Neural cell (in vitro differentiated cells): ENCODE measurements at regions not wholly inside any gene's neighbourhood (a gene's known extent, or its start where the extent isn't known, plus 50 kb on each side); places are given as distances from the start of the nearest gene placed in this dataset.

Experiments used
- H2AFZ ChIP-seq: fragments of 200-600, 300-800 bp; sonication (generic), shearing (Covaris generic); 2 replicates; pipeline ENCODE4 v1.6.0; 2014; ENCODE audit warnings: low read depth, mild to moderate bottlenecking, antibody characterized with exemption, low read length, moderate library complexity
- H3F3A ChIP-seq: fragments of 200-600 bp; shearing (Covaris generic); 2 replicates; pipeline ENCODE4 v1.6.1; 2016; ENCODE audit warnings: mild to moderate bottlenecking, moderate library complexity, mixed read lengths, antibody characterized with exemption, low read length; ENCODE audit not compliant: insufficient read depth, poor library complexity, severe bottlenecking
- H3K27ac ChIP-seq: fragments of 200-600, 300-800 bp; sonication (generic), shearing (Covaris generic); 2 replicates; pipeline ENCODE4 v1.5.1; 2014; ENCODE audit warnings: mild to moderate bottlenecking, low read length, moderate library complexity
- H3K27me3 ChIP-seq: fragments of 300-800, 200-600 bp; sonication (generic), shearing (Covaris generic); 2 replicates; pipeline ENCODE4 v1.6.0; 2014; ENCODE audit warnings: mild to moderate bottlenecking, low read depth, low read length, moderate library complexity; ENCODE audit not compliant: insufficient read depth
- H3K36me3 ChIP-seq: fragments of 300-800, 200-600 bp; sonication (generic), shearing (Covaris generic); 2 replicates; pipeline ENCODE4 v1.5.1; 2014; ENCODE audit warnings: mild to moderate bottlenecking, antibody characterized with exemption, low read length, moderate library complexity; ENCODE audit not compliant: insufficient read depth
- H3K4me2 ChIP-seq: fragments of 300-800, 200-600 bp; sonication (generic), shearing (Covaris generic); 2 replicates; pipeline ENCODE4 v1.6.0; 2014; ENCODE audit warnings: mild to moderate bottlenecking, low read length
- H3K4me3 ChIP-seq: fragments of 300-800, 200-600 bp; sonication (generic), shearing (Covaris generic); 2 replicates; pipeline ENCODE4 v1.5.1; 2014; ENCODE audit warnings: mild to moderate bottlenecking, low read length, moderate library complexity
- H3K79me2 ChIP-seq: fragments of 200-600 bp; shearing (Covaris generic); replicated peaks from 2 replicates; pipeline ENCODE4 v1.6.0; 2014; ENCODE audit warnings: mild to moderate bottlenecking, low read length, moderate library complexity; ENCODE audit not compliant: insufficient read depth
- H3K9ac ChIP-seq: fragments of 300-800, 200-600 bp; sonication (generic), shearing (Covaris generic); 2 replicates; pipeline ENCODE4 v1.6.1; 2016; ENCODE audit warnings: mild to moderate bottlenecking, low read length, mixed read lengths
- H3K9me2 ChIP-seq: fragments of 200-600 bp; shearing (Covaris generic); 2 replicates; pipeline ENCODE4 v1.6.1; 2016; ENCODE audit warnings: mild to moderate bottlenecking, low read length, mixed read lengths; ENCODE audit not compliant: insufficient read depth
- H3K9me3 ChIP-seq: fragments of 200-600, 300-800 bp; sonication (generic), shearing (Covaris generic); 2 replicates; pipeline ENCODE4 v1.6.1; 2016; ENCODE audit warnings: mild to moderate bottlenecking, mixed run types, low read length, moderate library complexity, mixed read lengths
- H4K20me1 ChIP-seq: fragments of 200-600 bp; shearing (Covaris generic); 2 replicates; pipeline ENCODE4 v1.6.1; 2016; ENCODE audit warnings: mild to moderate bottlenecking, mixed run types; ENCODE audit not compliant: insufficient read depth
- CTCF ChIP-seq: fragments of 450-650 bp; IDR thresholded peaks from 2 replicates; pipeline ENCODE4 v1.5.1; 2014; ENCODE audit warnings: antibody characterized with exemption, mild to moderate bottlenecking, moderate library complexity; ENCODE audit not compliant: poor library complexity, severe bottlenecking
- EP300 ChIP-seq: fragments of 450-650 bp; conservative IDR thresholded peaks from 2 replicates; pipeline ENCODE4 v1.6.1; 2014; ENCODE audit warnings: antibody characterized with exemption, mild to moderate bottlenecking, moderate library complexity; ENCODE audit not compliant: poor library complexity, severe bottlenecking
- EZH2 ChIP-seq: fragments of 200-600, 300-800 bp; shearing (Covaris generic), sonication (generic); IDR thresholded peaks from 2 replicates; pipeline ENCODE4 v1.6.1; 2014; ENCODE audit warnings: antibody characterized with exemption, low read length, borderline replicate concordance, mild to moderate bottlenecking; ENCODE audit not compliant: insufficient read depth, poor library complexity, severe bottlenecking
- MXI1 ChIP-seq: fragments of 450-650 bp; conservative IDR thresholded peaks from 2 replicates; pipeline ENCODE4 v1.6.1; 2014; ENCODE audit warnings: antibody characterized with exemption, mild to moderate bottlenecking; ENCODE audit not compliant: poor library complexity, severe bottlenecking
- POLR2AphosphoS5 ChIP-seq: IDR thresholded peaks from 2 replicates; pipeline ENCODE4 v1.6.1; 2012
- RAD21 ChIP-seq: fragments of 450-650 bp; conservative IDR thresholded peaks from 2 replicates; pipeline ENCODE4 v1.6.1; 2014; ENCODE audit warnings: antibody characterized with exemption, mild to moderate bottlenecking, moderate library complexity
- REST ChIP-seq: IDR thresholded peaks from 2 replicates; pipeline ENCODE4 v1.6.1; 2012; ENCODE audit warnings: borderline replicate concordance
- SMC3 ChIP-seq: fragments of 450-650 bp; conservative IDR thresholded peaks from 2 replicates; pipeline ENCODE4 v1.6.1; 2014; ENCODE audit warnings: antibody characterized with exemption, mild to moderate bottlenecking, moderate library complexity; ENCODE audit not compliant: poor library complexity
- TAF1 ChIP-seq: IDR thresholded peaks from 2 replicates; pipeline ENCODE4 v1.6.1; 2012; ENCODE audit warnings: low read depth

DNA sequence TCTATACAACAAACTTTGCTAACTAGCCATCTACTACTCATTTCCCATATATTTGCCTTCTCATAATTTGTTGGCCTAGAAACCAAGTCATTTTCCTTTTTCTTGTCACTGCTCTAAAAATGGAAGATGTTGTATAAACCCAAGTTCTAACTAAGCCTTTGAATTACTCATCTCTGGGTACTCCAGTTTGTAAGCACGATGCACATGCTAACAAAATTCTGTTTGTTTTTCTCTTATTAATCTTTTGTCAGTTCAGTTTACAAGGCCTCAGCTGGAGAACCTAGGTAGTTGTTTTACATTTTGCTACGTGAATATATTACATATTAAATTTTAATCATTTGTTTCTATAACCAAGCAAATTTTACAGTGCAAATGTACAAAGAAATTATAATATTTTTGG, 663.2 kb upstream of the RGS18 start:
- Histone ChIP-seq H3K79me2 (no peaks in the 10 kb centered on the region), H3K9me2 (no peaks in the 10 kb centered on the region), H3K36me3 (no peaks in the 10 kb centered on the region), H3F3A (no peaks in the 10 kb centered on the region), H3K4me2 (no peak overlapping the region), H3K9ac (no peak overlapping the region), H3K4me3 (no peak overlapping the region), H3K27me3 (no peaks in the 10 kb centered on the region), H4K20me1 (no peaks in the 10 kb centered on the region), H3K27ac (no peak overlapping the region), H2AFZ (no peak overlapping the region), H3K9me3 (no peaks in the 10 kb centered on the region)
- TF ChIP-seq REST (no peak), CTCF (no peak), MXI1 (no peak), EP300 (no peak), RAD21 (no peak), EZH2 (no peak), POLR2AphosphoS5 (no peak), TAF1 (no peak), SMC3 (no peak)

DNA sequence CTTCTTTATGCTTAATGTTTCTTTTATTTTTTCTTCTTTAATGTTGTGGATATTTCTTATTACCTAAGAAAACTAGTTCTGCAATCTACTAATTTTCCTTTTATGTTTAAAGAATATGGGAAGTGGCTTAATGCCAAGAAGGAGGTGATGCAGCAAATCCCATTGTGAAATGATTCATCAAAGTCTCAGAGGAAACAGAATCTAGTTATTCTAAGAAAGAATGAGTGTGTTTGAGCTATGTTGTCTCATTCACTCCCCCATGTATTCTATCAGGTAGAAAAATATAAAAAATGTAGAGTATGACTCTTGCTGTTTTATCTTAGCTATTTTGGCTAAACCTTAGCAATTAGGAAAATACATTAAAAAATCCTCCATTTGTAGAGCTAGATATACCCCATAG, 659.9 kb upstream of the RGS18 start:
- H3K9me3 ChIP-seq: no peaks in the 10 kb centered on the region
- H2AFZ ChIP-seq: no peak overlapping the region
- no peak overlapping the region for H3K4me2 ChIP-seq
- no peaks in the 10 kb centered on the region for H3K36me3 ChIP-seq
- no peaks in the 10 kb centered on the region for H3K9me2 ChIP-seq
- no peaks in the 10 kb centered on the region for H3K27me3 ChIP-seq
- no peak overlapping the region for H3K9ac ChIP-seq
- H3K27ac ChIP-seq: no peak overlapping the region
- H4K20me1 ChIP-seq: no peaks in the 10 kb centered on the region
- no peak for TF ChIP-seq REST
- no peak for TF ChIP-seq MXI1
- TF ChIP-seq SMC3: no peak
- no peak for TF ChIP-seq EP300
- TF ChIP-seq POLR2AphosphoS5: no peak
- TF ChIP-seq CTCF: no peak
- no peak for TF ChIP-seq EZH2
- TF ChIP-seq TAF1: no peak
- TF ChIP-seq RAD21: no peak
- H3K79me2 ChIP-seq: no peaks in the 10 kb centered on the region
- H3K4me3 ChIP-seq: no peak overlapping the region
- H3F3A ChIP-seq: no peaks in the 10 kb centered on the region
